ENCODE measurements at regions not wholly inside any gene's neighbourhood (a gene's known extent, or its start where the extent isn't known, plus 50 kb on each side); places are given as distances from the start of the nearest gene placed in this dataset.
A peak's percentile ranks its signal among the peaks of the same experiment; 100 is the strongest.

- no peak for DNase-seq (ENCODE audit: low read depth in 3 of 3, low spot score in 1 of 3)
Measured at GRCh38 chr13:44237881-44238421, 135.7 kb upstream of the SERP2 start.

- no peak for DNase-seq (ENCODE audit: low read depth in 3 of 3, low spot score in 1 of 3)
Measured at GRCh38 chr13:44240611-44241145, 132.9 kb upstream of the SERP2 start.

GRCh38 chr13:44241638-44242037, 132.0 kb upstream of the SERP2 start:
- no peak for DNase-seq (ENCODE audit: low read depth in 3 of 3, low spot score in 1 of 3)

GRCh38 chr13:44242766-44243165, 130.9 kb upstream of the SERP2 start:
- DNase-seq (ENCODE audit: low read depth in 3 of 3, low spot score in 1 of 3), result no peak

GRCh38 chr13:44243198-44243857, 130.3 kb upstream of the SERP2 start:
- no peak for DNase-seq (ENCODE audit: low read depth in 3 of 3, low spot score in 1 of 3)

- DNase-seq (ENCODE audit: low read depth in 3 of 3, low spot score in 1 of 3), result no peak
Measured at GRCh38 chr13:44244288-44244687, 129.3 kb upstream of the SERP2 start.

- no peak for DNase-seq (ENCODE audit: low read depth in 3 of 3, low spot score in 1 of 3)
Measured at GRCh38 chr13:44249431-44249836, 124.2 kb upstream of the SERP2 start.

GRCh38 chr13:44252938-44253337, 120.7 kb upstream of the SERP2 start:
- DNase-seq (ENCODE audit: low read depth in 3 of 3, low spot score in 1 of 3), result no peak

- no peak for DNase-seq (ENCODE audit: low read depth in 3 of 3, low spot score in 1 of 3)
Measured at GRCh38 chr13:44255771-44256364, 117.8 kb upstream of the SERP2 start.

GRCh38 chr13:44257796-44258195, 115.8 kb upstream of the SERP2 start:
- no peak for DNase-seq (ENCODE audit: low read depth in 3 of 3, low spot score in 1 of 3)

GRCh38 chr13:44259045-44260027, 114.3 kb upstream of the SERP2 start:
- DNase-seq (ENCODE audit: low read depth in 3 of 3, low spot score in 1 of 3), result peak; percentile 36 to 53 (median 38)

GRCh38 chr13:44260336-44260735, 113.3 kb upstream of the SERP2 start:
- DNase-seq (ENCODE audit: low read depth in 3 of 3, low spot score in 1 of 3), result no peak

- DNase-seq (ENCODE audit: low read depth in 3 of 3, low spot score in 1 of 3), result no peak
Measured at GRCh38 chr13:44263751-44264620, 109.6 kb upstream of the SERP2 start.

GRCh38 chr13:44266305-44266704, 107.3 kb upstream of the SERP2 start:
- DNase-seq (ENCODE audit: low read depth in 3 of 3, low spot score in 1 of 3), result no peak

GRCh38 chr13:44266772-44267171, 106.9 kb upstream of the SERP2 start:
- DNase-seq (ENCODE audit: low read depth in 3 of 3, low spot score in 1 of 3), result no peak

GRCh38 chr13:44267203-44267602, 106.4 kb upstream of the SERP2 start:
- DNase-seq (ENCODE audit: low read depth in 3 of 3, low spot score in 1 of 3), result no peak

GRCh38 chr13:44267980-44268379, 105.6 kb upstream of the SERP2 start:
- DNase-seq (ENCODE audit: low read depth in 3 of 3, low spot score in 1 of 3), result no peak

- DNase-seq (ENCODE audit: low read depth in 3 of 3, low spot score in 1 of 3), result no peak
Measured at GRCh38 chr13:44268980-44269379, 104.6 kb upstream of the SERP2 start.

- DNase-seq (ENCODE audit: low read depth in 3 of 3, low spot score in 1 of 3), result no peak
Measured at GRCh38 chr13:44270150-44270549, 103.5 kb upstream of the SERP2 start.

GRCh38 chr13:44271031-44271455, 102.6 kb upstream of the SERP2 start:
- no peak for DNase-seq (ENCODE audit: low read depth in 3 of 3, low spot score in 1 of 3)

Measured in stimulated activated CD4-positive, alpha-beta T cell treated with anti-CD3 and anti-CD28 coated beads, TNF-alpha, amount 100 ng/mL, for 1 hour (primary cell).